Liver (tissue), 8 donors: ENCODE measurements at regions not wholly inside any gene's neighbourhood (a gene's known extent, or its start where the extent isn't known, plus 50 kb on each side); places are given as distances from the start of the nearest gene placed in this dataset.

Experiments
- DNase-seq: peaks from one replicate; pipeline ENCODE4 v3.0.0-alpha.2; 2017; ENCODE audit warnings: low spot score
- H3K27ac ChIP-seq, 2 donors: one replicate each; pipeline ENCODE4 v1.7.0; 2013; ENCODE audit warnings: inconsistent platforms in 2 of 2, low read length in 2 of 2, control low read depth in 1 of 2, low read depth in 1 of 2, mild to moderate bottlenecking in 1 of 2
- H3K27me3 ChIP-seq, 4 donors: one replicate each; pipeline versions ENCODE4 v1.6.1 to v1.7.0; 2013; ENCODE audit warnings: low read length in 3 of 4, inconsistent platforms in 1 of 4, mild to moderate bottlenecking in 1 of 4, moderate library complexity in 1 of 4; ENCODE audit not compliant: control insufficient read depth in 4 of 4, insufficient read depth in 4 of 4
- H3K36me3 ChIP-seq, 4 donors: one replicate each; pipeline versions ENCODE4 v1.6.1 to v1.7.0; 2013; ENCODE audit warnings: low read length in 3 of 4, mild to moderate bottlenecking in 3 of 4, low read depth in 1 of 4, moderate library complexity in 1 of 4; ENCODE audit not compliant: control insufficient read depth in 4 of 4, insufficient read depth in 3 of 4
- H3K4me1 ChIP-seq, 4 donors: one replicate each; pipeline versions ENCODE4 v1.6.1 to v1.7.0; 2013; ENCODE audit warnings: low read length in 3 of 4, mild to moderate bottlenecking in 3 of 4, moderate library complexity in 1 of 4; ENCODE audit not compliant: control insufficient read depth in 4 of 4, insufficient read depth in 4 of 4
- H3K4me3 ChIP-seq, 3 donors: one replicate each; pipeline versions ENCODE4 v1.6.1 to v1.7.0; 2013; ENCODE audit warnings: low read length in 3 of 3, control low read depth in 1 of 3, low read depth in 1 of 3, mild to moderate bottlenecking in 1 of 3
- H3K9ac ChIP-seq, 2 donors: one replicate each; pipeline ENCODE4 v1.7.0; 2013; ENCODE audit warnings: low read length in 2 of 2, mild to moderate bottlenecking in 2 of 2, moderate library complexity in 2 of 2, control low read depth in 1 of 2, low read depth in 1 of 2
- H3K9me3 ChIP-seq, 4 donors: one replicate each; pipeline versions ENCODE4 v1.6.1 to v1.7.0; 2013; ENCODE audit warnings: low read length in 3 of 4; ENCODE audit not compliant: control insufficient read depth in 4 of 4
- EGR1 ChIP-seq, 2 donors: IDR thresholded peaks; 2 replicates each; pipeline ENCODE4 v1.6.1; 2016 to 2018; ENCODE audit warnings: antibody characterized with exemption in 2 of 2, low read depth in 2 of 2
- FOXA2 ChIP-seq: IDR thresholded peaks from 2 replicates; pipeline ENCODE4 v1.6.1; 2016; ENCODE audit warnings: antibody characterized with exemption
- GABPA ChIP-seq, 2 donors: IDR thresholded peaks in 1 of 2; conservative IDR thresholded peaks in 1 of 2; 2 replicates each; pipeline ENCODE4 v1.6.1; 2016; ENCODE audit warnings: antibody characterized with exemption in 2 of 2, mild to moderate bottlenecking in 1 of 2, moderate library complexity in 1 of 2
- HNF4A ChIP-seq, 2 donors: conservative IDR thresholded peaks; 2 replicates each; pipeline ENCODE4 v1.6.1; 2016; ENCODE audit warnings: antibody characterized with exemption in 2 of 2, mild to moderate bottlenecking in 2 of 2
- JUND ChIP-seq, 2 donors: IDR thresholded peaks; 2 replicates each; pipeline ENCODE4 v1.6.1; 2016; ENCODE audit warnings: antibody characterized with exemption in 2 of 2
- NR2F2 ChIP-seq: IDR thresholded peaks from 2 replicates; pipeline ENCODE4 v1.6.1; 2016; ENCODE audit warnings: antibody characterized with exemption
- RAD21 ChIP-seq, 2 donors: IDR thresholded peaks; 2 replicates each; pipeline ENCODE4 v1.6.1; 2016; ENCODE audit warnings: antibody characterized with exemption in 2 of 2, mild to moderate bottlenecking in 2 of 2
- SP1 ChIP-seq: IDR thresholded peaks from 2 replicates; pipeline ENCODE4 v1.6.1; 2018; ENCODE audit warnings: antibody characterized with exemption, mild to moderate bottlenecking
- TAF1 ChIP-seq: conservative IDR thresholded peaks from 2 replicates; pipeline ENCODE4 v1.6.1; 2016; ENCODE audit warnings: antibody characterized with exemption, mild to moderate bottlenecking
- YY1 ChIP-seq: IDR thresholded peaks from 2 replicates; pipeline ENCODE4 v1.6.1; 2016; ENCODE audit warnings: antibody characterized with exemption, mild to moderate bottlenecking
- WGBS: extraction: QIAGEN DNeasy Blood & Tissue Kit; methylation state at CpG from one replicate; pipeline ENCODE4 v1.1.7; 2013; 5-methylcytosine and 5-hydroxymethylcytosine counted together
- TF ChIP-seq, protein P1 (sequence below): IDR thresholded peaks from 2 replicates; pipeline ENCODE4 v1.6.1; 2016; ENCODE audit warnings: antibody characterized with exemption
- TF ChIP-seq, protein P2 (sequence below): fragments of 150-350 bp; IDR thresholded peaks from 2 replicates; pipeline ENCODE4 v1.5.1; 2017; ENCODE audit warnings: improper control_type of control experiment, low read depth, low read length; ENCODE audit not compliant: missing input control
- TF ChIP-seq, protein P3 (sequence below): IDR thresholded peaks from 2 replicates; pipeline ENCODE4 v1.6.1; 2016; ENCODE audit warnings: antibody characterized with exemption
- TF ChIP-seq, protein P4 (sequence below): IDR thresholded peaks from 2 replicates; pipeline ENCODE4 v1.6.1; 2016; ENCODE audit warnings: antibody characterized with exemption
- donor health status: healthy.
- donor health status: healthy.
- donor health status: healthy.
- donor health status: healthy.
- donor health status: healthy.

DNA sequence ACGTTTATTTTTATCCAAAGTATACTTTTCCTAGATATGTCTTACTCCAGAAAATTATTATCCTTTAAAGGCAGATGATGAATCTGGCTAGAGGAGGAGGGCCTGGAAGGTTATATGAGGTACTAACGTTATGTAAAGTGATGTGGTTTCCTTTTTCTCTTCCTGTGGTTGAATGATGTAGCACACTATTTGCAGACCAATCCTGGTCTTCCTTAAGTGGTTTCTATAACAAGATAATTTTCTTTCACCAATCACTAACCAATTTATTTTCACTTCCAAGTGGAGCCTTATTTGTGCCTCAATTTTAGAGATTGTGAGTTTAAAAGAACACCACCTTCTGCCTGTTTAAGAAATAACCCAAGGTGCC is 154.6 kb upstream of the SOX4 start:
- Histone ChIP-seq H3K9ac (no peak overlapping the region), H3K4me1 (no peaks in the 10 kb centered on the region), H3K27me3 (no peaks in the 10 kb centered on the region), H3K4me3 (no peak overlapping the region), H3K36me3 (no peaks in the 10 kb centered on the region), H3K27ac (no peak overlapping the region), H3K9me3 (no peaks in the 10 kb centered on the region)
- DNase-seq, result no peak
- TF ChIP-seq JUND (IDR thresholded peaks at IDR 0.05), result no peak
- TF ChIP-seq YY1, result no peak
- TF ChIP-seq RAD21 (IDR thresholded peaks at IDR 0.05), result no peak
- no peak for TF ChIP-seq GABPA (IDR thresholded peaks at IDR 0.05 in 1 of 2, conservative IDR thresholded peaks at IDR 0.05 in 1 of 2)
- TF ChIP-seq, protein P1, sequence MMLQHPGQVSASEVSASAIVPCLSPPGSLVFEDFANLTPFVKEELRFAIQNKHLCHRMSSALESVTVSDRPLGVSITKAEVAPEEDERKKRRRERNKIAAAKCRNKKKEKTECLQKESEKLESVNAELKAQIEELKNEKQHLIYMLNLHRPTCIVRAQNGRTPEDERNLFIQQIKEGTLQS, result no peak
- no peak for TF ChIP-seq NR2F2
- no peak for TF ChIP-seq FOXA2
- TF ChIP-seq, protein P2, sequence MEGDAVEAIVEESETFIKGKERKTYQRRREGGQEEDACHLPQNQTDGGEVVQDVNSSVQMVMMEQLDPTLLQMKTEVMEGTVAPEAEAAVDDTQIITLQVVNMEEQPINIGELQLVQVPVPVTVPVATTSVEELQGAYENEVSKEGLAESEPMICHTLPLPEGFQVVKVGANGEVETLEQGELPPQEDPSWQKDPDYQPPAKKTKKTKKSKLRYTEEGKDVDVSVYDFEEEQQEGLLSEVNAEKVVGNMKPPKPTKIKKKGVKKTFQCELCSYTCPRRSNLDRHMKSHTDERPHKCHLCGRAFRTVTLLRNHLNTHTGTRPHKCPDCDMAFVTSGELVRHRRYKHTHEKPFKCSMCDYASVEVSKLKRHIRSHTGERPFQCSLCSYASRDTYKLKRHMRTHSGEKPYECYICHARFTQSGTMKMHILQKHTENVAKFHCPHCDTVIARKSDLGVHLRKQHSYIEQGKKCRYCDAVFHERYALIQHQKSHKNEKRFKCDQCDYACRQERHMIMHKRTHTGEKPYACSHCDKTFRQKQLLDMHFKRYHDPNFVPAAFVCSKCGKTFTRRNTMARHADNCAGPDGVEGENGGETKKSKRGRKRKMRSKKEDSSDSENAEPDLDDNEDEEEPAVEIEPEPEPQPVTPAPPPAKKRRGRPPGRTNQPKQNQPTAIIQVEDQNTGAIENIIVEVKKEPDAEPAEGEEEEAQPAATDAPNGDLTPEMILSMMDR, result no peak
- no peak for TF ChIP-seq EGR1 (IDR thresholded peaks at IDR 0.05; ENCODE audit: low read depth in 2 of 2)
- WGBS, result 62% methylated on average over 2 of the region's 2 CpGs

DNA sequence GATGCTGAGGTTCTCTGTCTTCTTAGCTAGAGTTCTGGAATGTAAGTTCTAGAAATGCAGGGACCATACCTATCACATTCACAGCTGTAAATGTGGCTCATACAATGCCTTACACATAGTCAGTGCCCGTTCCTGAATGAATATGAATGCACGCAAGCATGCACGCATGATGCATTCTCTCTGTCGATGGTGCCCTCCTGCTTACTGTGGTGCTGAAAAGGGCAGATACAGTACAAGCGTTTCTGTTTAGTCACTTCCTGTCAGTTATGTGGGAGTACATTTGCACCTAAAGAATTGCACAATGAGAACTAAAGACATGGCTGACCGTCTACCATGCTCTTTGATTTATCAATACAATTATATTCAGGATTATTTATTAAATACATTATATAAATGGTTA is 152.2 kb upstream of the SOX4 start:
- WGBS, result 86% methylated on average over 6 of the region's 6 CpGs

More for the DNA sequence above, 152.2 kb upstream of the SOX4 start:
- Histone ChIP-seq H3K36me3 (no peaks in the 10 kb centered on the region), H3K27me3 (no peaks in the 10 kb centered on the region), H3K27ac (no peak overlapping the region), H3K4me1 (no peaks in the 10 kb centered on the region), H3K9ac (no peak overlapping the region), H3K4me3 (no peak overlapping the region), H3K9me3 (no peaks in the 10 kb centered on the region)
- TF ChIP-seq, protein P1, result no peak
- TF ChIP-seq, protein P3, sequence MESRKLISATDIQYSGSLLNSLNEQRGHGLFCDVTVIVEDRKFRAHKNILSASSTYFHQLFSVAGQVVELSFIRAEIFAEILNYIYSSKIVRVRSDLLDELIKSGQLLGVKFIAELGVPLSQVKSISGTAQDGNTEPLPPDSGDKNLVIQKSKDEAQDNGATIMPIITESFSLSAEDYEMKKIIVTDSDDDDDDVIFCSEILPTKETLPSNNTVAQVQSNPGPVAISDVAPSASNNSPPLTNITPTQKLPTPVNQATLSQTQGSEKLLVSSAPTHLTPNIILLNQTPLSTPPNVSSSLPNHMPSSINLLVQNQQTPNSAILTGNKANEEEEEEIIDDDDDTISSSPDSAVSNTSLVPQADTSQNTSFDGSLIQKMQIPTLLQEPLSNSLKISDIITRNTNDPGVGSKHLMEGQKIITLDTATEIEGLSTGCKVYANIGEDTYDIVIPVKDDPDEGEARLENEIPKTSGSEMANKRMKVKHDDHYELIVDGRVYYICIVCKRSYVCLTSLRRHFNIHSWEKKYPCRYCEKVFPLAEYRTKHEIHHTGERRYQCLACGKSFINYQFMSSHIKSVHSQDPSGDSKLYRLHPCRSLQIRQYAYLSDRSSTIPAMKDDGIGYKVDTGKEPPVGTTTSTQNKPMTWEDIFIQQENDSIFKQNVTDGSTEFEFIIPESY, result no peak
- TF ChIP-seq, protein P4, sequence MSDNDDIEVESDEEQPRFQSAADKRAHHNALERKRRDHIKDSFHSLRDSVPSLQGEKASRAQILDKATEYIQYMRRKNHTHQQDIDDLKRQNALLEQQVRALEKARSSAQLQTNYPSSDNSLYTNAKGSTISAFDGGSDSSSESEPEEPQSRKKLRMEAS, result no peak
- TF ChIP-seq, protein P2, result no peak
- no peak for TF ChIP-seq HNF4A (conservative IDR thresholded peaks at IDR 0.05)
- no peak for TF ChIP-seq TAF1
- TF ChIP-seq EGR1 (IDR thresholded peaks at IDR 0.05; ENCODE audit: low read depth in 2 of 2), result no peak
- TF ChIP-seq RAD21 (IDR thresholded peaks at IDR 0.05), result no peak
- no peak for TF ChIP-seq SP1
- no peak for TF ChIP-seq FOXA2
- no peak for TF ChIP-seq YY1
- TF ChIP-seq NR2F2, result no peak
- DNase-seq, result no peak
